Suppressor macrophage (primary cell): ENCODE measurements at regions not wholly inside any gene's neighbourhood (a gene's known extent, or its start where the extent isn't known, plus 50 kb on each side); places are given as distances from the start of the nearest gene placed in this dataset.

Source experiments
- DNase-seq, 4 experiments: peaks; one replicate each; pipeline ENCODE4 v3.0.0-alpha.2; 2020 to 2022

DNA sequence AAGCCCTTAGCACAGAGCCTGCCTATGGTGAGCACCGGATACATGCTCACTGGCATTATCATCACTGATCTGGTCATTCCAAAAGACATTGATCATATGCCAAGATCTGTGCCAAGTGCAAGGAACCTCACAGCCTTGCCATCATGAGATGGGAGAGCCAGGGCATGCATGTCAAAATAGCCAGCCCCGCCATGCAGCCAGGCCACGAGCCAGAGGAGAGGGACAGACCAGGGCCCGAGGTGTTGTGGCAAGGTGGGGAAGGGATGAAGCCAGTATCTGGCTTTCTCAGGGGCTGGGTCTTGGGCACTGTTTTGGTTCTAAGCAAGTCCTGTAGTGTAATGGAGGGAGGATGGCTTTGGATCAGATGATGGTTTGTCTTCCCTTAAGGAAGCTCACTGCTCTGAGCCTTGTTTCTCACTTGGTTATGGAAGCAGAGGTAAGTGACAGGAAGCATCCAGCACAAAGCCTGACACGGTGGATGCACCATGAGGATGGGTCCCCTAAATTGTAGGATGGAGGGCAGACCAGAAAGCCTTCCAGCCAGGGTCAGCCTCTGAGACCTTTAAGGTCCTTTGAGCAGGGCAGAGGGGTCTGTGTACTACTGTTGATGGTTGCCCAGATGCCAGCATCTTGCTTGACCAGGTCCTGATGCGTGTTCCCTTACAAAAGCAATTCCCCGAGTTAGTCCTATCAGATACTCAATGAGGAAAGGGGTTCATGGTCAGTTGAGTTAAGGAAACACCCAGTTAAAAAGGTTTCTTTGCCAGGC is 247.7 kb upstream of the TLE3 start:
- DNase-seq: no peak

- DNase-seq: no peak
Measured at GRCh38 chr15:70344666-70345065, 246.9 kb upstream of the TLE3 start.

- no peak for DNase-seq
Measured at GRCh38 chr15:70343961-70344621, 246.4 kb upstream of the TLE3 start.

- DNase-seq: no peak
Measured at GRCh38 chr15:70342554-70343548, 245.1 kb upstream of the TLE3 start.

GRCh38 chr15:70342141-70342540 is 244.4 kb upstream of the TLE3 start:
- DNase-seq: no peak

- no peak for DNase-seq
Measured at GRCh38 chr15:70341566-70341965, 243.8 kb upstream of the TLE3 start.

GRCh38 chr15:70340494-70340870 is 242.8 kb upstream of the TLE3 start:
- DNase-seq: no peak

GRCh38 chr15:70339571-70340493 is 242.1 kb upstream of the TLE3 start:
- peak; percentile 67 to 83 (median 80) for DNase-seq

GRCh38 chr15:70337277-70338186 is 239.8 kb upstream of the TLE3 start:
- DNase-seq: no peak

DNA sequence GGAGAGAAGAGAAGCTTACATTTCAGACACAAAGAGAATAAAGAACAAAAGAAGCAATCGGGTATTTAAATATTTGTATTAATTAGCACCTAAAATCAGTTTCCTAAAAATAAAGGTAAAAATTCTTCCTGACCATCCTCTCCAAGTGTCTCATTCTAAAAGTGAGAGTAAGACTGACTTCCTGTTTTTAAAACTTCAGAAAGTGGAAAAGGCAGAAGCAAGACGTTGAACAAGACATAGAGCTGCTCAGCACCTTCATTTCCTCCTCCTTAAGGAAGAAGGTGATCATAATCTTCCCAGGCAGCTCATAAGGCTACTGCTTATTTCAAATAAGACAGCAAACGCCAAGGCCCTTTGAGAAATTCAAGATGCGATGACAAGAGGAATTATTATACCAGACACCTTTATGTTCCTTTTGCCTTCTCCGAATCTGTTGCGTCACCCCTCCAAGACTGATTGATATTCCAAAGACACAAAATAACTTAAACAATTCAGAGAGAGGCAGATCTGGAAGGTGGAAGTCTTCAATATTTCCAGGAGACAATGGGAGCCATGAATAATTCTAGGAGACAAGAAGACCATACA is 238.8 kb upstream of the TLE3 start:
- peak in 2 of 4 experiments; percentile 27 to 49 for DNase-seq

- DNase-seq: no peak
Measured at GRCh38 chr15:70334286-70334685, 236.6 kb upstream of the TLE3 start.

- DNase-seq: peak; percentile 52 to 75 (median 68)
Measured at GRCh38 chr15:70329179-70329578, 231.5 kb upstream of the TLE3 start.

DNA sequence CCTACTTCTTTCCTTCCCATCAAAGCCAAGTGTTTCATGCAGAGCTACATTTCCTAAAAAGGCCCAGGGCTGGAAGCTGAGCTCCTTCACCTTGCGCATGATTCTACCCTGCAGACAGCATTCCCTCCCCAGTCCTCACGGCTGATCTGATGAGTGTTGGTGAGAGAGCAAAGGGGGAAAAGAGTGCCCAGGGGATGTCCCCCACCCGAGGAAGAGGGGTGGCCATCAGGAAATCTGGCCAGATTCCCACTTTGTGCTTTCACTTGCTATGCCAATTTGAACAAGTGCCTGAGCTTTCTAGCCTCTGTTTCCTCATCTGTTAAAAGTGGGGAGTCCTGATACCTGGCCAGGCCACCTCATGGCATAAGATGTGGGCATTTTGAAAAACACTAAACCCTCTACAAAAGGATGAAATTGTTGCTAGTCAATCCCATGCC is 231.0 kb upstream of the TLE3 start:
- no peak for DNase-seq

GRCh38 chr15:70327856-70328678 is 230.3 kb upstream of the TLE3 start:
- peak; percentile 43 to 65 (median 60) for DNase-seq

- DNase-seq: no peak
Measured at GRCh38 chr15:70327328-70327855, 229.7 kb upstream of the TLE3 start.

DNA sequence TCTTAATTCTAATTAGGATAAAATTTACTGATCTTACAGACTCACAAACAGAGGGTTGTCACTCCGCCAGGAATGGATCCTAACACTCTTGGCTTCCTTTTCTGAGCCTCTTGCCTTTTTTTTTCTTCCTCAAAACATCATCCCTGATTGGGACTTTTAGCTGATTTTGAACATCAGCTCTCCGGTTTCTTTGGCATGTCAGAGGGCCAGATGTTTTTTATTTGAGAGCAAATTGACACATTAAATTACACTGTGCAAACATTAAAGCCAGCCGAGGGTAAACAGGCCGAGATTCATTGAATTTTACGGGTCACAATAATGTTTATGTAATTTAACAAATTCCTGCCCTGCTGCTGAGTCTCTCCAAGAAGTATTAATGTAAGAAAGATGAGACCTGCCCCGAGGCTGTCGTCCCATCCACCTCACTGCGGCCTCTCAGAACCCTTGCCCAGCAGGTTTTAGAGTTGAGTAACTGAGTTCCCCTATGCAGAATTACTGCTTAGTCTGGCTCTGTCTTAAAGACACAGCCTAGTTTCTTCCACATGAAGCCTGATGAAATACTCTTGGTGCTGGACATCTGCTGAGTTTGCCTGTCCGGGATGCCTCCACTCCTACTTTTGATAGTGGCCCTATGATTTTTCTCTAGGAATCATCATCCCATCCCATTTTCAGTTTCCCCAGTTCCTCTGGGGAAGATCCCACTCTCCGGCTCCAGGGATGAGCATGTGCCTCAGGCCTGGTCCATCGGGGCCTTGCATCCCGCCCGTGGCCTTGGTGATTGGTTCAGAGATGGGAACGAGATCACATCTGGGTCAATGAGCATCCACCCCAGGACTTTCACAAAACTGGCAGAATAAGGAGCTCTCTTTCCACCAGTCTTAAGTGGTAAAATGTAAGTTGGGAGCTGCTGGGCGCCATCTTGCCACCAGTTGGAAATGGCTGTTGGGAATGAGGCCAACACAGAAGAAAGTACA is 226.6 kb upstream of the TLE3 start:
- peak in 2 of 4 experiments; percentile 38 to 53 for DNase-seq

GRCh38 chr15:70323111-70323851 is 225.6 kb upstream of the TLE3 start:
- peak in 3 of 4 experiments; percentile 24 to 40 (median 36) for DNase-seq
